SK-N-SH (cell line): ENCODE measurements at regions not wholly inside any gene's neighbourhood (a gene's known extent, or its start where the extent isn't known, plus 50 kb on each side); places are given as distances from the start of the nearest gene placed in this dataset.

ENCODE experiments used
- CHD2 ChIP-seq: fragments of 150-350 bp; IDR thresholded peaks from 2 replicates; pipeline ENCODE4 v1.6.1; 2018; ENCODE audit warnings: low read length; ENCODE audit not compliant: partially characterized antibody
- EP300 ChIP-seq, 2 experiments: IDR thresholded peaks; 2 replicates each; pipeline versions ENCODE4 v1.4.0 to v1.6.1; 2012; ENCODE audit warnings: borderline replicate concordance in 1 of 2, low read depth in 1 of 2, low read length in 1 of 2
- EZH2phosphoT487 ChIP-seq: fragments of 200-600 bp; sonication (generic); IDR thresholded peaks from 2 replicates; pipeline ENCODE4 v1.6.1; 2017; ENCODE audit warnings: low read depth, mixed run types, mild to moderate bottlenecking, antibody characterized with exemption, moderate library complexity, borderline replicate concordance
- GATA2 ChIP-seq: sonication (generic); formaldehyde crosslinking; IDR thresholded peaks from 2 replicates; pipeline ENCODE4 v1.5.0; 2020; ENCODE audit warnings: mild to moderate bottlenecking, missing genetic modification reagents
- RCOR1 ChIP-seq: fragments of 150-350 bp; IDR thresholded peaks from 2 replicates; pipeline ENCODE4 v1.6.1; 2017; ENCODE audit warnings: antibody characterized with exemption, low read length
- TAF1 ChIP-seq: IDR thresholded peaks from 2 replicates; pipeline ENCODE4 v1.6.1; 2012; ENCODE audit warnings: low read depth, mild to moderate bottlenecking, low read length, moderate library complexity, borderline replicate concordance
- TF ChIP-seq, protein P1 (sequence below): fragments of 200-600 bp; sonication (generic); IDR thresholded peaks from 2 replicates; pipeline ENCODE4 v1.6.1; 2017; ENCODE audit warnings: antibody characterized with exemption, mild to moderate bottlenecking, moderate library complexity
- TF ChIP-seq, protein P2 (sequence below): fragments of 150-350 bp; IDR thresholded peaks from 2 replicates; pipeline ENCODE4 v1.6.1; 2016; ENCODE audit warnings: mild to moderate bottlenecking, low read depth, low read length
- TF ChIP-seq, protein P3 (sequence below): fragments of 150-350 bp; IDR thresholded peaks from 2 replicates; pipeline ENCODE4 v1.6.1; 2017; ENCODE audit warnings: antibody characterized with exemption, low read length, low read depth, borderline replicate concordance

DNA sequence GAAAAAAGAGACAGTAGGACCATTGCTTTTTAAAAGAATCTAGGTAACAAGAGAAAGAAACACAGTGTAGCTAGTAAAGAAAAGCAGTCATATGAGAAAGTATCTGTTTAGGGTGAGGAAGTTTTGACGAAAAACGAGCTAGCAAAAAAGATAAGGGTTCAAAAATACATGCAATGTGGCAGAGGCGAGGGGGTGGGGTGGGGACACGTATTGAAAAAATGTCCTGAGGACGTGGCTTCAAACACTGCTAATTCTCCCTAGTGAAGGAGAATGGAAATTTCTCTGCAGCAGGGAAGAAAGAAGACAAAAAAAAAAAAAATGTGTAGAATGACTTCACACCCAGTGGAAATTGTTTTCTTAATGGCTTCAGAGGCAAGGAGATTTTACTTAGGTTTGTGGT is 856.4 kb upstream of the INTU start:
- no peak for TF ChIP-seq RCOR1
- TF ChIP-seq, protein P1, sequence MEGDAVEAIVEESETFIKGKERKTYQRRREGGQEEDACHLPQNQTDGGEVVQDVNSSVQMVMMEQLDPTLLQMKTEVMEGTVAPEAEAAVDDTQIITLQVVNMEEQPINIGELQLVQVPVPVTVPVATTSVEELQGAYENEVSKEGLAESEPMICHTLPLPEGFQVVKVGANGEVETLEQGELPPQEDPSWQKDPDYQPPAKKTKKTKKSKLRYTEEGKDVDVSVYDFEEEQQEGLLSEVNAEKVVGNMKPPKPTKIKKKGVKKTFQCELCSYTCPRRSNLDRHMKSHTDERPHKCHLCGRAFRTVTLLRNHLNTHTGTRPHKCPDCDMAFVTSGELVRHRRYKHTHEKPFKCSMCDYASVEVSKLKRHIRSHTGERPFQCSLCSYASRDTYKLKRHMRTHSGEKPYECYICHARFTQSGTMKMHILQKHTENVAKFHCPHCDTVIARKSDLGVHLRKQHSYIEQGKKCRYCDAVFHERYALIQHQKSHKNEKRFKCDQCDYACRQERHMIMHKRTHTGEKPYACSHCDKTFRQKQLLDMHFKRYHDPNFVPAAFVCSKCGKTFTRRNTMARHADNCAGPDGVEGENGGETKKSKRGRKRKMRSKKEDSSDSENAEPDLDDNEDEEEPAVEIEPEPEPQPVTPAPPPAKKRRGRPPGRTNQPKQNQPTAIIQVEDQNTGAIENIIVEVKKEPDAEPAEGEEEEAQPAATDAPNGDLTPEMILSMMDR, result no peak
- TF ChIP-seq, protein P2, sequence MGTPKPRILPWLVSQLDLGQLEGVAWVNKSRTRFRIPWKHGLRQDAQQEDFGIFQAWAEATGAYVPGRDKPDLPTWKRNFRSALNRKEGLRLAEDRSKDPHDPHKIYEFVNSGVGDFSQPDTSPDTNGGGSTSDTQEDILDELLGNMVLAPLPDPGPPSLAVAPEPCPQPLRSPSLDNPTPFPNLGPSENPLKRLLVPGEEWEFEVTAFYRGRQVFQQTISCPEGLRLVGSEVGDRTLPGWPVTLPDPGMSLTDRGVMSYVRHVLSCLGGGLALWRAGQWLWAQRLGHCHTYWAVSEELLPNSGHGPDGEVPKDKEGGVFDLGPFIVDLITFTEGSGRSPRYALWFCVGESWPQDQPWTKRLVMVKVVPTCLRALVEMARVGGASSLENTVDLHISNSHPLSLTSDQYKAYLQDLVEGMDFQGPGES, result no peak
- no peak for TF ChIP-seq EZH2phosphoT487
- TF ChIP-seq EP300 (IDR thresholded peaks at IDR 0.05; ENCODE audit: borderline replicate concordance in 1 of 2, low read depth in 1 of 2, low read length in 1 of 2), result no peak
- no peak for TF ChIP-seq CHD2
- TF ChIP-seq, protein P3, sequence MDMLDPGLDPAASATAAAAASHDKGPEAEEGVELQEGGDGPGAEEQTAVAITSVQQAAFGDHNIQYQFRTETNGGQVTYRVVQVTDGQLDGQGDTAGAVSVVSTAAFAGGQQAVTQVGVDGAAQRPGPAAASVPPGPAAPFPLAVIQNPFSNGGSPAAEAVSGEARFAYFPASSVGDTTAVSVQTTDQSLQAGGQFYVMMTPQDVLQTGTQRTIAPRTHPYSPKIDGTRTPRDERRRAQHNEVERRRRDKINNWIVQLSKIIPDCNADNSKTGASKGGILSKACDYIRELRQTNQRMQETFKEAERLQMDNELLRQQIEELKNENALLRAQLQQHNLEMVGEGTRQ, result no peak
- no peak for TF ChIP-seq TAF1
- TF ChIP-seq GATA2, result no peak
